ENCODE measurements at regions not wholly inside any gene's neighbourhood (a gene's known extent, or its start where the extent isn't known, plus 50 kb on each side); places are given as distances from the start of the nearest gene placed in this dataset.
A peak's percentile ranks its signal among the peaks of the same experiment; 100 is the strongest.

- H4K20me1 ChIP-seq (ENCODE audit: control insufficient read depth, extremely low read depth, insufficient read depth, low read length), result no peaks in the 10 kb centered on the region
- no peak for TF ChIP-seq CTCF (conservative IDR thresholded peaks at IDR 0.05 in 1 of 2, IDR thresholded peaks at IDR 0.05 in 1 of 2; ENCODE audit: low read depth in 1 of 2, low read length in 2 of 2)
- no peak for TF ChIP-seq EZH2 (IDR thresholded peaks at IDR 0.05; ENCODE audit: low read length, missing control alignments)
- peak in 1 of 2 donors; percentile 40 for DNase-seq (ENCODE audit: low read depth in 2 of 2)
- H3K4me3 ChIP-seq (replicated peaks in 1 of 4; ENCODE audit: control extremely low read depth in 1 of 4, insufficient read depth in 1 of 4, low read depth in 3 of 4, low read length in 4 of 4), result no peak overlapping the region
- no peak overlapping the region for H3K27ac ChIP-seq (ENCODE audit: insufficient read depth, low read length)
- no peaks in the 10 kb centered on the region for H3K79me2 ChIP-seq (ENCODE audit: control insufficient read depth, insufficient read depth, low read length)
- no peak overlapping the region for H3K9ac ChIP-seq (ENCODE audit: insufficient read depth, low read length)
- H2AFZ ChIP-seq (ENCODE audit: low read length), result no peak overlapping the region
- H3K9me3 ChIP-seq (ENCODE audit: control insufficient read depth, insufficient read depth, low read depth, low read length), result no peaks in the 10 kb centered on the region
- H3K4me1 ChIP-seq (ENCODE audit: control insufficient read depth, extremely low read depth, insufficient read depth, low read length), result no peaks in the 10 kb centered on the region
- H3K4me2 ChIP-seq (ENCODE audit: extremely low read depth, insufficient read depth, low read length), result no peak overlapping the region
- H3K27me3 ChIP-seq (ENCODE audit: control insufficient read depth, insufficient read depth, low read length), result no peaks in the 10 kb centered on the region
- H3K36me3 ChIP-seq (ENCODE audit: control insufficient read depth, insufficient read depth, low read length), result no peaks in the 10 kb centered on the region
Observed at GRCh38 chr5:42020788-42021530, 95.9 kb downstream of the FBXO4 start.

GRCh38 chr5:42021923-42022322, 96.8 kb downstream of the FBXO4 start:
- DNase-seq (ENCODE audit: low read depth in 2 of 2), result peak in 1 of 2 donors; percentile 31
- Histone ChIP-seq H3K9me3 (ENCODE audit: control insufficient read depth, insufficient read depth, low read depth, low read length) (no peaks in the 10 kb centered on the region), H3K9ac (ENCODE audit: insufficient read depth, low read length) (no peak overlapping the region), H2AFZ (ENCODE audit: low read length) (no peak overlapping the region), H3K27me3 (ENCODE audit: control insufficient read depth, insufficient read depth, low read length) (no peaks in the 10 kb centered on the region), H3K4me1 (ENCODE audit: control insufficient read depth, extremely low read depth, insufficient read depth, low read length) (no peaks in the 10 kb centered on the region), H3K36me3 (ENCODE audit: control insufficient read depth, insufficient read depth, low read length) (no peaks in the 10 kb centered on the region), H4K20me1 (ENCODE audit: control insufficient read depth, extremely low read depth, insufficient read depth, low read length) (no peaks in the 10 kb centered on the region), H3K79me2 (ENCODE audit: control insufficient read depth, insufficient read depth, low read length) (no peaks in the 10 kb centered on the region), H3K4me2 (ENCODE audit: extremely low read depth, insufficient read depth, low read length) (no peak overlapping the region), H3K4me3 (replicated peaks in 1 of 4; ENCODE audit: control extremely low read depth in 1 of 4, insufficient read depth in 1 of 4, low read depth in 3 of 4, low read length in 4 of 4) (no peak overlapping the region), H3K27ac (ENCODE audit: insufficient read depth, low read length) (no peak overlapping the region)
- TF ChIP-seq CTCF (conservative IDR thresholded peaks at IDR 0.05 in 1 of 2, IDR thresholded peaks at IDR 0.05 in 1 of 2; ENCODE audit: low read depth in 1 of 2, low read length in 2 of 2) (no peak), EZH2 (IDR thresholded peaks at IDR 0.05; ENCODE audit: low read length, missing control alignments) (no peak)

- H3K4me1 ChIP-seq (ENCODE audit: control insufficient read depth, extremely low read depth, insufficient read depth, low read length), result no peaks in the 10 kb centered on the region
- H3K9me3 ChIP-seq (ENCODE audit: control insufficient read depth, insufficient read depth, low read depth, low read length), result no peaks in the 10 kb centered on the region
- H3K36me3 ChIP-seq (ENCODE audit: control insufficient read depth, insufficient read depth, low read length), result no peaks in the 10 kb centered on the region
- H3K4me3 ChIP-seq (replicated peaks in 1 of 4; ENCODE audit: control extremely low read depth in 1 of 4, insufficient read depth in 1 of 4, low read depth in 3 of 4, low read length in 4 of 4), result no peak overlapping the region
- no peak overlapping the region for H3K4me2 ChIP-seq (ENCODE audit: extremely low read depth, insufficient read depth, low read length)
- H3K79me2 ChIP-seq (ENCODE audit: control insufficient read depth, insufficient read depth, low read length), result no peaks in the 10 kb centered on the region
- no peaks in the 10 kb centered on the region for H3K27me3 ChIP-seq (ENCODE audit: control insufficient read depth, insufficient read depth, low read length)
- no peak overlapping the region for H3K27ac ChIP-seq (ENCODE audit: insufficient read depth, low read length)
- H3K9ac ChIP-seq (ENCODE audit: insufficient read depth, low read length), result no peak overlapping the region
- DNase-seq (ENCODE audit: low read depth in 2 of 2), result no peak
- no peaks in the 10 kb centered on the region for H4K20me1 ChIP-seq (ENCODE audit: control insufficient read depth, extremely low read depth, insufficient read depth, low read length)
- TF ChIP-seq CTCF (conservative IDR thresholded peaks at IDR 0.05 in 1 of 2, IDR thresholded peaks at IDR 0.05 in 1 of 2; ENCODE audit: low read depth in 1 of 2, low read length in 2 of 2) (no peak), EZH2 (IDR thresholded peaks at IDR 0.05; ENCODE audit: low read length, missing control alignments) (no peak)
- no peak overlapping the region for H2AFZ ChIP-seq (ENCODE audit: low read length)
Observed at GRCh38 chr5:42022383-42022972, 97.4 kb downstream of the FBXO4 start.

Data from fibroblast of lung (primary cell).